ENCODE measurements at regions not wholly inside any gene's neighbourhood (a gene's known extent, or its start where the extent isn't known, plus 50 kb on each side); places are given as distances from the start of the nearest gene placed in this dataset.

DNA sequence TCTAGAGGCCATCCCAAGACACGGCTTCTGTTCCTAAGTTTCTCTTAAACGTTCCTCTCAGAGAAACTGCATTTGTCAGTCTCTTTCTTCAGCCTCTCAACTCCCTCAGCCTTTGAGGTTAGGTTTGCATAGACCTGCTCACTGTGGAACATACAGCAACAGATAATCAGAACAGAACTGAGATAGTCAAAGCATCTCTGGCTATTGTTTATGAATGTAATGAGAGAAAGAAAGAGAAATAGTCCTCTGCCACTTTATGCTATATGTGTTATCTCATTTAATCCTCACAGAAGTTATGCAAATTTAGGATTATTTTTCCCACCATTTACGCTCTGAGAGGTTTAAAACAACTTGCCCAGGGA is 190.6 kb downstream of the PHLDA1 start:
- H3K36me3 Mint-ChIP-seq (ENCODE audit: low read depth), result no peaks in the 10 kb centered on the region
- no peak overlapping the region for H2AFZ ChIP-seq
- no peaks in the 10 kb centered on the region for H3K36me3 ChIP-seq (ENCODE audit: insufficient read depth)
- no peaks in the 10 kb centered on the region for H3K79me2 ChIP-seq (replicated peaks; ENCODE audit: insufficient read depth)
- ATAC-seq (no peak), DNase-seq (ENCODE audit: low spot score) (no peak)
- peaks cover 1% of the 10 kb centered on the region for H3K27me3 Mint-ChIP-seq (ENCODE audit: insufficient read depth, low read depth, poor library complexity)
- peaks cover 7% of the 10 kb centered on the region; the same call in 1 of the 2 replicates for H3K9me2 ChIP-seq (ENCODE audit: insufficient read depth)
- no peaks in the 10 kb centered on the region for H3K4me1 Mint-ChIP-seq
- no peaks in the 10 kb centered on the region for H3K4me1 ChIP-seq (ENCODE audit: insufficient read depth)
- no peak overlapping the region for H3K4me3 ChIP-seq
- H3F3A ChIP-seq (replicated peaks; ENCODE audit: low read depth), result no peaks in the 10 kb centered on the region
- no peak overlapping the region for H3K4me2 ChIP-seq
- no peaks in the 10 kb centered on the region for H3K27me3 ChIP-seq (ENCODE audit: insufficient read depth)
- TF ChIP-seq POLR2AphosphoS5 (IDR thresholded peaks at IDR 0.05; ENCODE audit: low read depth) (no peak), NANOG (IDR thresholded peaks at IDR 0.05; ENCODE audit: borderline replicate concordance) (no peak), CREB1 (CRISPR knock-in tag; IDR thresholded peaks at IDR 0.05; ENCODE audit: low read depth) (no peak), EZH2 (IDR thresholded peaks at IDR 0.05; ENCODE audit: low read depth, unreplicated experiment) (no peak)
- TF ChIP-seq, protein P1, sequence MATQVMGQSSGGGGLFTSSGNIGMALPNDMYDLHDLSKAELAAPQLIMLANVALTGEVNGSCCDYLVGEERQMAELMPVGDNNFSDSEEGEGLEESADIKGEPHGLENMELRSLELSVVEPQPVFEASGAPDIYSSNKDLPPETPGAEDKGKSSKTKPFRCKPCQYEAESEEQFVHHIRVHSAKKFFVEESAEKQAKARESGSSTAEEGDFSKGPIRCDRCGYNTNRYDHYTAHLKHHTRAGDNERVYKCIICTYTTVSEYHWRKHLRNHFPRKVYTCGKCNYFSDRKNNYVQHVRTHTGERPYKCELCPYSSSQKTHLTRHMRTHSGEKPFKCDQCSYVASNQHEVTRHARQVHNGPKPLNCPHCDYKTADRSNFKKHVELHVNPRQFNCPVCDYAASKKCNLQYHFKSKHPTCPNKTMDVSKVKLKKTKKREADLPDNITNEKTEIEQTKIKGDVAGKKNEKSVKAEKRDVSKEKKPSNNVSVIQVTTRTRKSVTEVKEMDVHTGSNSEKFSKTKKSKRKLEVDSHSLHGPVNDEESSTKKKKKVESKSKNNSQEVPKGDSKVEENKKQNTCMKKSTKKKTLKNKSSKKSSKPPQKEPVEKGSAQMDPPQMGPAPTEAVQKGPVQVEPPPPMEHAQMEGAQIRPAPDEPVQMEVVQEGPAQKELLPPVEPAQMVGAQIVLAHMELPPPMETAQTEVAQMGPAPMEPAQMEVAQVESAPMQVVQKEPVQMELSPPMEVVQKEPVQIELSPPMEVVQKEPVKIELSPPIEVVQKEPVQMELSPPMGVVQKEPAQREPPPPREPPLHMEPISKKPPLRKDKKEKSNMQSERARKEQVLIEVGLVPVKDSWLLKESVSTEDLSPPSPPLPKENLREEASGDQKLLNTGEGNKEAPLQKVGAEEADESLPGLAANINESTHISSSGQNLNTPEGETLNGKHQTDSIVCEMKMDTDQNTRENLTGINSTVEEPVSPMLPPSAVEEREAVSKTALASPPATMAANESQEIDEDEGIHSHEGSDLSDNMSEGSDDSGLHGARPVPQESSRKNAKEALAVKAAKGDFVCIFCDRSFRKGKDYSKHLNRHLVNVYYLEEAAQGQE (IDR thresholded peaks at IDR 0.05; ENCODE audit: unreplicated experiment), result no peak
- H3K4me3 Mint-ChIP-seq, result no peak overlapping the region
- no peaks in the 10 kb centered on the region for H4K20me1 ChIP-seq (replicated peaks; ENCODE audit: insufficient read depth)
- H3K27ac Mint-ChIP-seq, result no peak overlapping the region
- H3K27ac ChIP-seq (ENCODE audit: low read depth), result no peak overlapping the region
- no peaks in the 10 kb centered on the region; the same call in 2 of the 3 replicates for H3K9me3 Mint-ChIP-seq

DNA sequence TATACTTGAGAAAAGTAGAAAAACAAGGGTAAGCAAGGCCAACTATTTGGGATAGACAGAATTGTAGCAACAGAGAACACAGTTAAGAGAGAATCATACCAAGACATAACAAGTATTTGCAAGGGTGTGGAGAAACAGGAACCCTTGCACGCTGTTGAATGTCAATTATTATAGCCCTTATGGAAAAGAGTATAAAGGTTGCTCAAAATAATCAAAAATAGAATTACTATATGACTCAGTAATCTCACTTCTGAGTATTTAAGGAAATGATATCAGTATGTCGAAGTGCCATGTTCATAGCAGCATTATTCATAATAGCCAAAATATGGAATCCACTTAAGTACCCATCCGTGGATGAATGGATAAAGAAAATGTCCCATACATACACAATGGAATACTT is 193.3 kb downstream of the PHLDA1 start:
- Mint-ChIP-seq H3K4me3 (no peak overlapping the region), H3K4me1 (no peaks in the 10 kb centered on the region)

More for the DNA sequence above, 193.3 kb downstream of the PHLDA1 start:
- no peaks in the 10 kb centered on the region; the same call in 2 of the 3 replicates for H3K9me3 Mint-ChIP-seq
- Histone ChIP-seq H3K27ac (ENCODE audit: low read depth) (no peak overlapping the region), H3K4me2 (no peak overlapping the region), H3K79me2 (replicated peaks; ENCODE audit: insufficient read depth) (no peaks in the 10 kb centered on the region), H3K27me3 (ENCODE audit: insufficient read depth) (no peaks in the 10 kb centered on the region), H4K20me1 (replicated peaks; ENCODE audit: insufficient read depth) (no peaks in the 10 kb centered on the region), H3K9me2 (ENCODE audit: insufficient read depth) (no peaks in the 10 kb centered on the region), H3F3A (replicated peaks; ENCODE audit: low read depth) (no peaks in the 10 kb centered on the region), H3K4me1 (ENCODE audit: insufficient read depth) (no peaks in the 10 kb centered on the region), H3K4me3 (no peak overlapping the region), H2AFZ (no peak overlapping the region), H3K36me3 (ENCODE audit: insufficient read depth) (no peaks in the 10 kb centered on the region)
- no peaks in the 10 kb centered on the region for H3K36me3 Mint-ChIP-seq (ENCODE audit: low read depth)
- no peak overlapping the region for H3K27ac Mint-ChIP-seq
- no peaks in the 10 kb centered on the region for H3K27me3 Mint-ChIP-seq (ENCODE audit: insufficient read depth, low read depth, poor library complexity)
- DNase-seq (ENCODE audit: low spot score) (no peak), ATAC-seq (no peak)
- no peak for TF ChIP-seq ZNF331 (CRISPR knock-in tag; IDR thresholded peaks at IDR 0.05; ENCODE audit: low read depth)
- TF ChIP-seq EZH2 (IDR thresholded peaks at IDR 0.05; ENCODE audit: low read depth, unreplicated experiment), result no peak
- TF ChIP-seq, protein P2, sequence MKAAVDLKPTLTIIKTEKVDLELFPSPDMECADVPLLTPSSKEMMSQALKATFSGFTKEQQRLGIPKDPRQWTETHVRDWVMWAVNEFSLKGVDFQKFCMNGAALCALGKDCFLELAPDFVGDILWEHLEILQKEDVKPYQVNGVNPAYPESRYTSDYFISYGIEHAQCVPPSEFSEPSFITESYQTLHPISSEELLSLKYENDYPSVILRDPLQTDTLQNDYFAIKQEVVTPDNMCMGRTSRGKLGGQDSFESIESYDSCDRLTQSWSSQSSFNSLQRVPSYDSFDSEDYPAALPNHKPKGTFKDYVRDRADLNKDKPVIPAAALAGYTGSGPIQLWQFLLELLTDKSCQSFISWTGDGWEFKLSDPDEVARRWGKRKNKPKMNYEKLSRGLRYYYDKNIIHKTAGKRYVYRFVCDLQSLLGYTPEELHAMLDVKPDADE (IDR thresholded peaks at IDR 0.05), result no peak
- no peak for TF ChIP-seq NANOG (IDR thresholded peaks at IDR 0.05; ENCODE audit: borderline replicate concordance)

Data from GM23338 (cell line).